Neural cell (in vitro differentiated cells): ENCODE measurements at regions not wholly inside any gene's neighbourhood (a gene's known extent, or its start where the extent isn't known, plus 50 kb on each side); places are given as distances from the start of the nearest gene placed in this dataset.

Experiments
- EP300 ChIP-seq: fragments of 450-650 bp; conservative IDR thresholded peaks from 2 replicates; pipeline ENCODE4 v1.6.1; 2014; ENCODE audit warnings: antibody characterized with exemption, mild to moderate bottlenecking, moderate library complexity; ENCODE audit not compliant: poor library complexity, severe bottlenecking
- EZH2 ChIP-seq: fragments of 200-600, 300-800 bp; shearing (Covaris generic), sonication (generic); IDR thresholded peaks from 2 replicates; pipeline ENCODE4 v1.6.1; 2014; ENCODE audit warnings: antibody characterized with exemption, low read length, borderline replicate concordance, mild to moderate bottlenecking; ENCODE audit not compliant: insufficient read depth, poor library complexity, severe bottlenecking
- POLR2AphosphoS5 ChIP-seq: IDR thresholded peaks from 2 replicates; pipeline ENCODE4 v1.6.1; 2012
- RAD21 ChIP-seq: fragments of 450-650 bp; conservative IDR thresholded peaks from 2 replicates; pipeline ENCODE4 v1.6.1; 2014; ENCODE audit warnings: antibody characterized with exemption, mild to moderate bottlenecking, moderate library complexity
- SMC3 ChIP-seq: fragments of 450-650 bp; conservative IDR thresholded peaks from 2 replicates; pipeline ENCODE4 v1.6.1; 2014; ENCODE audit warnings: antibody characterized with exemption, mild to moderate bottlenecking, moderate library complexity; ENCODE audit not compliant: poor library complexity
- TAF1 ChIP-seq: IDR thresholded peaks from 2 replicates; pipeline ENCODE4 v1.6.1; 2012; ENCODE audit warnings: low read depth
- TF ChIP-seq, protein P1 (sequence below): IDR thresholded peaks from 2 replicates; pipeline ENCODE4 v1.6.1; 2012; ENCODE audit warnings: borderline replicate concordance
- TF ChIP-seq, protein P2 (sequence below): fragments of 450-650 bp; IDR thresholded peaks from 2 replicates; pipeline ENCODE4 v1.5.1; 2014; ENCODE audit warnings: antibody characterized with exemption, mild to moderate bottlenecking, moderate library complexity; ENCODE audit not compliant: poor library complexity, severe bottlenecking

DNA sequence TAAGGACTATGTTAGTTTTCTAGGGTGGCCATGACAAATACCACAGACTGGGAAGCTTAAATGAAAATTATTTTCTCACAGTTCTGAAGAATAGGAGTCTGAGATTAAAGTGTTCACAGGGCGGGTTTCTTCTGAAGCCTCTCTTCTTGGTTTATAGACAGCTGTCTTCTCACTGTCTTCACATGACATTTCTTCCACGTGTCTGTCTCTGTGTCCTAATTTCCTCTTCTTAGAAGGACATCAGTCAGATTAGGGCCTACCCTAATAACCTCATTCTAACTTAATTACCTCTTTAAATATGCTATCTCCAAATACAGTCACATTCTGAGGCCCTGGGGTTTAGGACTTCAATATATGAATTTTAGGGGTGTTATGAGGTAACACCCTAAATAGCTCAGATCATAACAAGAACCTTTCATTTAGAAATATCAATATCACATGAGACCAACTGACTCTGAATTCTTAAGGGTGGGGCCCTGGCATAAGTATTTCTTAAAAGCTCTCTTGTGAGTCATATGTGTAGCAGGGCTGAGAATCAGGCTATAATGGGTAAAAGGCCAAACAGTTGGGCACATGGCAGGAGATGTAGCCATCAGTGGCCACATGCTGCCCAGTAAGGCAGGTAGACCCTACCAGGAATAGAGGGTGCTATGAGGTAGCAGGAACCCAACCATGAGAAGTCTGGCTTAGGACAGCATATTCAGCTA lies 62.0 kb upstream of the TENT5A start:
- TF ChIP-seq, protein P1, sequence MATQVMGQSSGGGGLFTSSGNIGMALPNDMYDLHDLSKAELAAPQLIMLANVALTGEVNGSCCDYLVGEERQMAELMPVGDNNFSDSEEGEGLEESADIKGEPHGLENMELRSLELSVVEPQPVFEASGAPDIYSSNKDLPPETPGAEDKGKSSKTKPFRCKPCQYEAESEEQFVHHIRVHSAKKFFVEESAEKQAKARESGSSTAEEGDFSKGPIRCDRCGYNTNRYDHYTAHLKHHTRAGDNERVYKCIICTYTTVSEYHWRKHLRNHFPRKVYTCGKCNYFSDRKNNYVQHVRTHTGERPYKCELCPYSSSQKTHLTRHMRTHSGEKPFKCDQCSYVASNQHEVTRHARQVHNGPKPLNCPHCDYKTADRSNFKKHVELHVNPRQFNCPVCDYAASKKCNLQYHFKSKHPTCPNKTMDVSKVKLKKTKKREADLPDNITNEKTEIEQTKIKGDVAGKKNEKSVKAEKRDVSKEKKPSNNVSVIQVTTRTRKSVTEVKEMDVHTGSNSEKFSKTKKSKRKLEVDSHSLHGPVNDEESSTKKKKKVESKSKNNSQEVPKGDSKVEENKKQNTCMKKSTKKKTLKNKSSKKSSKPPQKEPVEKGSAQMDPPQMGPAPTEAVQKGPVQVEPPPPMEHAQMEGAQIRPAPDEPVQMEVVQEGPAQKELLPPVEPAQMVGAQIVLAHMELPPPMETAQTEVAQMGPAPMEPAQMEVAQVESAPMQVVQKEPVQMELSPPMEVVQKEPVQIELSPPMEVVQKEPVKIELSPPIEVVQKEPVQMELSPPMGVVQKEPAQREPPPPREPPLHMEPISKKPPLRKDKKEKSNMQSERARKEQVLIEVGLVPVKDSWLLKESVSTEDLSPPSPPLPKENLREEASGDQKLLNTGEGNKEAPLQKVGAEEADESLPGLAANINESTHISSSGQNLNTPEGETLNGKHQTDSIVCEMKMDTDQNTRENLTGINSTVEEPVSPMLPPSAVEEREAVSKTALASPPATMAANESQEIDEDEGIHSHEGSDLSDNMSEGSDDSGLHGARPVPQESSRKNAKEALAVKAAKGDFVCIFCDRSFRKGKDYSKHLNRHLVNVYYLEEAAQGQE = no peak
- TF ChIP-seq, protein P2, sequence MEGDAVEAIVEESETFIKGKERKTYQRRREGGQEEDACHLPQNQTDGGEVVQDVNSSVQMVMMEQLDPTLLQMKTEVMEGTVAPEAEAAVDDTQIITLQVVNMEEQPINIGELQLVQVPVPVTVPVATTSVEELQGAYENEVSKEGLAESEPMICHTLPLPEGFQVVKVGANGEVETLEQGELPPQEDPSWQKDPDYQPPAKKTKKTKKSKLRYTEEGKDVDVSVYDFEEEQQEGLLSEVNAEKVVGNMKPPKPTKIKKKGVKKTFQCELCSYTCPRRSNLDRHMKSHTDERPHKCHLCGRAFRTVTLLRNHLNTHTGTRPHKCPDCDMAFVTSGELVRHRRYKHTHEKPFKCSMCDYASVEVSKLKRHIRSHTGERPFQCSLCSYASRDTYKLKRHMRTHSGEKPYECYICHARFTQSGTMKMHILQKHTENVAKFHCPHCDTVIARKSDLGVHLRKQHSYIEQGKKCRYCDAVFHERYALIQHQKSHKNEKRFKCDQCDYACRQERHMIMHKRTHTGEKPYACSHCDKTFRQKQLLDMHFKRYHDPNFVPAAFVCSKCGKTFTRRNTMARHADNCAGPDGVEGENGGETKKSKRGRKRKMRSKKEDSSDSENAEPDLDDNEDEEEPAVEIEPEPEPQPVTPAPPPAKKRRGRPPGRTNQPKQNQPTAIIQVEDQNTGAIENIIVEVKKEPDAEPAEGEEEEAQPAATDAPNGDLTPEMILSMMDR = no peak
- TF ChIP-seq SMC3 (no peak), EP300 (no peak), RAD21 (no peak), EZH2 (no peak), POLR2AphosphoS5 (no peak), TAF1 (no peak)
